GM12878 (cell line): ENCODE measurements at regions not wholly inside any gene's neighbourhood (a gene's known extent, or its start where the extent isn't known, plus 50 kb on each side); places are given as distances from the start of the nearest gene placed in this dataset.
A peak's percentile ranks its signal among the peaks of the same experiment; 100 is the strongest.

Experiments
- BCL11A ChIP-seq: IDR thresholded peaks from 2 replicates; pipeline ENCODE4 v1.6.1; 2011; ENCODE audit warnings: low read depth, low read length
- CTCF ChIP-seq, 3 experiments: IDR thresholded peaks in 2 of 3; conservative IDR thresholded peaks in 1 of 3; 2 replicates each; pipeline ENCODE4 v1.5.1; 2011; ENCODE audit warnings: low read depth in 3 of 3, low read length in 3 of 3, mild to moderate bottlenecking in 3 of 3, control low read depth in 2 of 3, moderate library complexity in 2 of 3, inconsistent platforms in 1 of 3, mixed read lengths in 1 of 3; ENCODE audit not compliant: control insufficient read depth in 2 of 3, insufficient read depth in 1 of 3; ENCODE audit errors: extremely low read depth in 1 of 3
- ESRRA ChIP-seq: IDR thresholded peaks from 2 replicates; pipeline ENCODE4 v1.6.1; 2012; ENCODE audit warnings: mild to moderate bottlenecking, low read length, improper control_type of control experiment
- FOS ChIP-seq: IDR thresholded peaks from 3 replicates; pipeline ENCODE4 v1.6.1; 2011; ENCODE audit warnings: borderline replicate concordance; ENCODE audit not compliant: insufficient read length; ENCODE audit errors: extremely low read depth
- HSF1 ChIP-seq: fragments of 150-350 bp; IDR thresholded peaks from 2 replicates; pipeline ENCODE4 v1.6.1; 2014; ENCODE audit warnings: mild to moderate bottlenecking, low read depth, low read length
- IKZF1 ChIP-seq: fragments of 450-650 bp; conservative IDR thresholded peaks from 2 replicates; pipeline ENCODE4 v1.6.1; 2017; ENCODE audit warnings: antibody characterized with exemption, mild to moderate bottlenecking
- NFXL1 ChIP-seq: fragments of 450-650 bp; IDR thresholded peaks from 2 replicates; pipeline ENCODE4 v1.6.1; 2017; ENCODE audit warnings: antibody characterized with exemption, mild to moderate bottlenecking, borderline replicate concordance
- RAD21 ChIP-seq: IDR thresholded peaks from 2 replicates; pipeline ENCODE4 v1.6.1; 2011; ENCODE audit warnings: mild to moderate bottlenecking, low read depth, low read length, moderate library complexity; ENCODE audit not compliant: insufficient read depth
- RCOR1 ChIP-seq: conservative IDR thresholded peaks from 2 replicates; pipeline ENCODE4 v1.6.1; 2012; ENCODE audit warnings: low read depth, low read length, improper control_type of control experiment
- SMC3 ChIP-seq: IDR thresholded peaks from 2 replicates; pipeline ENCODE4 v1.6.1; 2011; ENCODE audit warnings: low read length, improper control_type of control experiment, borderline replicate concordance
- SP1 ChIP-seq: IDR thresholded peaks from one replicate; pipeline ENCODE4 v1.6.1; 2011; ENCODE audit warnings: low read depth, low read length
- SRF ChIP-seq, 2 experiments: IDR thresholded peaks; 2 replicates each; pipeline ENCODE4 v1.6.1; 2011; ENCODE audit warnings: low read depth in 2 of 2, low read length in 2 of 2, mild to moderate bottlenecking in 1 of 2, moderate library complexity in 1 of 2
- STAT1 ChIP-seq: fragments of 450-650 bp; conservative IDR thresholded peaks from 2 replicates; pipeline ENCODE4 v1.6.1; 2014; ENCODE audit warnings: antibody characterized with exemption, mild to moderate bottlenecking
- SUZ12 ChIP-seq: fragments of 200-600 bp; sonication (generic); IDR thresholded peaks from one replicate; pipeline ENCODE4 v1.6.1; 2018; ENCODE audit warnings: antibody characterized with exemption, mild to moderate bottlenecking; ENCODE audit not compliant: unreplicated experiment
- ZNF592 ChIP-seq: fragments of 450-650 bp; IDR thresholded peaks from 2 replicates; pipeline ENCODE4 v1.6.1; 2017; ENCODE audit warnings: mild to moderate bottlenecking, moderate library complexity

GRCh38 chr1:22275626-22276395 is 132.9 kb upstream of the WNT4 start (continued):
- TF ChIP-seq ZNF592 (no peak), SMC3 (peak; percentile 77), RCOR1 (no peak), CTCF (IDR thresholded peaks at IDR 0.05 in 2 of 3, conservative IDR thresholded peaks at IDR 0.05 in 1 of 3; ENCODE audit: control insufficient read depth in 2 of 3, extremely low read depth in 1 of 3, insufficient read depth in 1 of 3, low read depth in 3 of 3, low read length in 3 of 3) (peak; percentile 82 to 93 (median 86)), RAD21 (peak; percentile 67), NFXL1 (no peak), SUZ12 (no peak), ESRRA (no peak), SP1 (no peak), STAT1 (no peak), BCL11A (no peak), SRF (IDR thresholded peaks at IDR 0.05; ENCODE audit: low read depth in 2 of 2, low read length in 2 of 2) (no peak), HSF1 (no peak), FOS (no peak), IKZF1 (no peak)
